ENCODE measurements at regions not wholly inside any gene's neighbourhood (a gene's known extent, or its start where the extent isn't known, plus 50 kb on each side); places are given as distances from the start of the nearest gene placed in this dataset.
"Not testable (repeated sequence)": the region's sequence is repeated elsewhere in the genome, so short reads cannot be mapped to it uniquely, and the experiment has no call there.

DNA sequence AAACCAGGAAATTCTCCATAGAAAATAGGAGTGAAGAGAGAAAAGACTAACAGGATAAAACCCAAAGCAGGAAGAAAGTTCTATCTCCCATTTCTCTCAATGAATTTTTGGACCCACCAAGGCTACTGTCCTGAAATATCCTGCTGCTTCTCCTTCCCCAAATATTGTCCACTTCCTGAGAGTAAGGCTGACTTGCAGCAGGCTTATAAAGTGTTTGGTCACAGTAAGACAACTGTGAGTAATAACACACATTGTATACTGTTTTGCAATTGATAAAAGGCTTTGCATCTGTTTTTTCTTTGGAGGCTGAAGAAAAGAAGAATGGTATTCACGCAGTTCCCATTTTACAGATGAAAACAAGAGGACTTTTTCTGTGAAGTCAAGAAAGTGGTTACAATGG lies 52.8 kb downstream of the FOXD4L6 start:
- not testable (repeated sequence) for H3K9ac ChIP-seq; H4K20me1 ChIP-seq (ENCODE audit: insufficient read depth); H3K4me2 ChIP-seq; H3K79me2 ChIP-seq (ENCODE audit: insufficient read depth, low read depth); H3K27me3 ChIP-seq (ENCODE audit: insufficient read depth, low read depth); H3K4me1 ChIP-seq (ENCODE audit: low read depth, poor library complexity, severe bottlenecking); H3K4me3 ChIP-seq (IDR thresholded peaks at IDR 0.05; ENCODE audit: insufficient read depth, low read depth, low read length); H3K36me3 ChIP-seq (ENCODE audit: insufficient read depth); H2AFZ ChIP-seq (ENCODE audit: low read depth); H3K27ac ChIP-seq

DNA sequence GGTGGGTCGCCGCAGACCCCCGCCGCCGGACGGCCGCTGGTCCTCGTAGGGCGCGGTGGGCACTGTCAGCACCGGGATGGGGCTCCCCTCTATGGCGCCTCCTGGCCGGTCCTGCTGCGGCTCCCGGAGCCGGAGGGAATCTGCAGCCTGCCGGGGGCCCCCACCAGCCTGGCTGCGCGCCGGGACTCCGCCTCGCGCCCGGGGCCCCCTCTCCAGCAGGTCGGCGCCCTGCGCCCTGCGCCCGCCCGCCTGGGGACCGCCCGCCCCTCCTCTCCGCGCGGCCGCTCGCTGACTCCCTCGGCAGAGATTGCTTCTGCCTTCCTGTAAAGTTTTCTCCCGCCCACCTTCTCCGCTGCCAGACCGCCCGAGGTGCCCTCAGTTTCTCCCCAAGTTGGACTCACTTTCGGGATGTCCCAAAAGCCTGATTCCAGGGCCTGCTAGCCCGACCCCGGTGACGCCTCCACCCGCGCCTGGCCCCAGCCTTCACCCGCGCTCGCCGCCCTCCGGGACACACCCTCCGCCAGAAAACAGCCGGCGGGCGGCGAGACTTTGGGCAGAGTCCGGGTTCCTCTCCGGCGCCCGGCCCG lies 54.0 kb downstream of the FOXD4L6 start:
- H3K4me1 ChIP-seq (ENCODE audit: low read depth, poor library complexity, severe bottlenecking); H3K27ac ChIP-seq; H3K4me3 ChIP-seq (IDR thresholded peaks at IDR 0.05; ENCODE audit: insufficient read depth, low read depth, low read length); H3K79me2 ChIP-seq (ENCODE audit: insufficient read depth, low read depth); H4K20me1 ChIP-seq (ENCODE audit: insufficient read depth); H3K27me3 ChIP-seq (ENCODE audit: insufficient read depth, low read depth); H3K4me2 ChIP-seq; H3K36me3 ChIP-seq (ENCODE audit: insufficient read depth); H3K9ac ChIP-seq: not testable (repeated sequence)
- peak overlapping the region; percentile 76 for H2AFZ ChIP-seq (ENCODE audit: low read depth)

GRCh38 chr9:41073471-41074243 lies 54.8 kb downstream of the FOXD4L6 start:
- H4K20me1 ChIP-seq (ENCODE audit: insufficient read depth); H3K4me1 ChIP-seq (ENCODE audit: low read depth, poor library complexity, severe bottlenecking); H3K27me3 ChIP-seq (ENCODE audit: insufficient read depth, low read depth); H3K4me2 ChIP-seq; H3K27ac ChIP-seq; H2AFZ ChIP-seq (ENCODE audit: low read depth); H3K9ac ChIP-seq; H3K36me3 ChIP-seq (ENCODE audit: insufficient read depth); H3K4me3 ChIP-seq (IDR thresholded peaks at IDR 0.05; ENCODE audit: insufficient read depth, low read depth, low read length); H3K79me2 ChIP-seq (ENCODE audit: insufficient read depth, low read depth): not testable (repeated sequence)

DNA sequence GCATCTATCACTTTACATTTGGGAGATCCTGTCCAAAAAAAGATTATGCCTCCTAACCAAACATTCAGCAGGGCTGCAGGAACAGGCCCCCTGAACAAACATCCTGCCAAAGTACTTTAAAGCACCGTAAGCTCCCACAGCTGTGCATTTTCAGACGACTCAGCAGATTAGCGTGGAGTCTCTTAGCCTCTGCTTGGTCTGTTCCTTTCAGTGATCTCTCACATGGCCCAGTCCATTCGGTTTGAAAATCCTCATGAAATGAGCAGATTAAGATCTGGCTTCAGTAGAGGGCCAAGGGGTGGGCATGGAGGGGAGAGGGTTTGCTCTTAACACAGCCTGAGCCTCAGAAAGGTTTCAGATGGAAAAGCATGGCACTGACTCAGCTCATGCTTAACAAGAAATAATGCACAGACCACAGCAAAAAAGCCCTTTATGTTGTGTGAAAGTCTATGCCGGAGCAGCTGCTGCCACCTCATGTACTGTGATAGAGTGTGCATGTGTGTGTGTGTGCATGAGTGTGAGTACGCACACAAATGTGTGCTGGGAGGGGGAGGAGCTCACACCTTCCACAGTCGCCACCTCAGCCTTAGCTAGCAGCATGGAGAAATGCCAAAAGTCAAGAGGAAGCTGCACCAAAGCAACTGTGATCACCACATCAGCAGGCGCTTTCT lies 64.2 kb downstream of the FOXD4L6 start:
- H3K9ac ChIP-seq; H3K4me3 ChIP-seq (IDR thresholded peaks at IDR 0.05; ENCODE audit: insufficient read depth, low read depth, low read length); H3K4me1 ChIP-seq (ENCODE audit: low read depth, poor library complexity, severe bottlenecking); H3K36me3 ChIP-seq (ENCODE audit: insufficient read depth); H4K20me1 ChIP-seq (ENCODE audit: insufficient read depth); H3K79me2 ChIP-seq (ENCODE audit: insufficient read depth, low read depth); H3K27ac ChIP-seq; H3K27me3 ChIP-seq (ENCODE audit: insufficient read depth, low read depth); H3K4me2 ChIP-seq; H2AFZ ChIP-seq (ENCODE audit: low read depth): not testable (repeated sequence)

DNA sequence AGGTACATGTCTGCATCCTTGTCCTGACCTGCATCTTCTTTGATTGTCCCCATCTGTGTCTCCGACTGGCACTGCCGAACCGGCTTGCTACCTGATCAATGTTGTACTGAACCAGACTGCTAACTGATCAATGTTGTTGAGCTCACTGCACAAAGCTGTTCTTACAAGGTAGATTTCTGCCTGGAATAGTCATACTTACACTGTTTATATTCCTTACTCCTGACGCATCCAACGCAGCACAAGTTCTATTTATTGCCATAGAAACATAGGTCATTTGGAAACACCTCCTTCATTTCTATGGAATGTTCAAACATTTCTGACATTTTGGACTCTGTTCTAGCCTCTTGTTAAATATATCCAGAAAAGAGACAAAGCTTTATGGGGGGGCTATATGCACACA lies 65.2 kb downstream of the FOXD4L6 start:
- H3K9ac ChIP-seq; H4K20me1 ChIP-seq (ENCODE audit: insufficient read depth); H3K27ac ChIP-seq; H3K27me3 ChIP-seq (ENCODE audit: insufficient read depth, low read depth); H3K79me2 ChIP-seq (ENCODE audit: insufficient read depth, low read depth); H2AFZ ChIP-seq (ENCODE audit: low read depth); H3K4me3 ChIP-seq (IDR thresholded peaks at IDR 0.05; ENCODE audit: insufficient read depth, low read depth, low read length); H3K36me3 ChIP-seq (ENCODE audit: insufficient read depth); H3K4me2 ChIP-seq; H3K4me1 ChIP-seq (ENCODE audit: low read depth, poor library complexity, severe bottlenecking): not testable (repeated sequence)

GRCh38 chr9:41059603-41060002 lies 68.9 kb downstream of the FOXD4L6 start:
- H3K36me3 ChIP-seq (ENCODE audit: insufficient read depth); H4K20me1 ChIP-seq (ENCODE audit: insufficient read depth): not testable (repeated sequence)

DNA sequence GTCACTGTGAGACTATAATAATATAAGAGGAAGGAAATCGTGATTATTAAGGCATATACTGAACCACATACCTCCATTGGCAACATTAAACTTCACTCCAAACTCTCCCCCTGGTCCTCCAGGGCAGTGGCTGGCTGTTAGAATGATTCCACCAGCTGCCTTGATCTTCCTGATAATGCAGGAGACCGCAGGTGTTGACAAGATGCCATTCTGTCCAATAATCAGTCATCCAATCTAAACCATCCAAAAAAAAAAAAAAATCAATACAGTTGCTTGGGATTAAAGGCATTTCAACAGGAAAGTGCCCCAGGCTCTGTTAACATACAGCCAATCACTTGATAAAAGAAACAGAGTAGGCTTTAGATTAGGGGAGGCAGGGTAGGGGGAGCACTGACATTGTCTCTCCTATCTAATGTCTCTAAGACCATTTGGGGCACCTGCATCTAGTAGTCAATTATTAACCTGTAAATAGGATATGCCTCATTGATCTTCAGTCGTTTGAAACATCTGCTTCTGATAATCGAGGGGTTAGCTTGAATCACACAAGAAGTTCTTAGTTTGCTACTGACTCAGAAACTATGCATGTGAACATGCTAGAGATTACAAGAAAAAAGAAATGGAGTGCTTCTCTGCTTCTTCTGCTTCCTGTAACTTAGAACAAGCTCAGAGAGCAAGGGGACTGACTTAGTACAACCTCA lies 74.7 kb downstream of the FOXD4L6 start:
- H3K4me1 ChIP-seq (ENCODE audit: low read depth, poor library complexity, severe bottlenecking); H2AFZ ChIP-seq (ENCODE audit: low read depth); H3K9ac ChIP-seq; H3K27ac ChIP-seq; H3K4me2 ChIP-seq; H3K27me3 ChIP-seq (ENCODE audit: insufficient read depth, low read depth); H3K4me3 ChIP-seq (IDR thresholded peaks at IDR 0.05; ENCODE audit: insufficient read depth, low read depth, low read length); H4K20me1 ChIP-seq (ENCODE audit: insufficient read depth); H3K36me3 ChIP-seq (ENCODE audit: insufficient read depth); H3K79me2 ChIP-seq (ENCODE audit: insufficient read depth, low read depth): not testable (repeated sequence)

More at GRCh38 chr9:41059603-41060002, 68.9 kb downstream of the FOXD4L6 start:
- not testable (repeated sequence) for H3K4me2 ChIP-seq; H3K79me2 ChIP-seq (ENCODE audit: insufficient read depth, low read depth); H3K27me3 ChIP-seq (ENCODE audit: insufficient read depth, low read depth); H3K27ac ChIP-seq; H3K9ac ChIP-seq; H3K4me1 ChIP-seq (ENCODE audit: low read depth, poor library complexity, severe bottlenecking); H2AFZ ChIP-seq (ENCODE audit: low read depth); H3K4me3 ChIP-seq (IDR thresholded peaks at IDR 0.05; ENCODE audit: insufficient read depth, low read depth, low read length)

- H3K4me3 ChIP-seq (IDR thresholded peaks at IDR 0.05; ENCODE audit: insufficient read depth, low read depth, low read length); H3K4me2 ChIP-seq; H3K79me2 ChIP-seq (ENCODE audit: insufficient read depth, low read depth); H3K4me1 ChIP-seq (ENCODE audit: low read depth, poor library complexity, severe bottlenecking); H3K27ac ChIP-seq; H3K9ac ChIP-seq; H3K27me3 ChIP-seq (ENCODE audit: insufficient read depth, low read depth); H2AFZ ChIP-seq (ENCODE audit: low read depth); H4K20me1 ChIP-seq (ENCODE audit: insufficient read depth); H3K36me3 ChIP-seq (ENCODE audit: insufficient read depth): not testable (repeated sequence)
These were observed 79.8 kb downstream of the FOXD4L6 start for GRCh38 chr9:41048672-41049071.

DNA sequence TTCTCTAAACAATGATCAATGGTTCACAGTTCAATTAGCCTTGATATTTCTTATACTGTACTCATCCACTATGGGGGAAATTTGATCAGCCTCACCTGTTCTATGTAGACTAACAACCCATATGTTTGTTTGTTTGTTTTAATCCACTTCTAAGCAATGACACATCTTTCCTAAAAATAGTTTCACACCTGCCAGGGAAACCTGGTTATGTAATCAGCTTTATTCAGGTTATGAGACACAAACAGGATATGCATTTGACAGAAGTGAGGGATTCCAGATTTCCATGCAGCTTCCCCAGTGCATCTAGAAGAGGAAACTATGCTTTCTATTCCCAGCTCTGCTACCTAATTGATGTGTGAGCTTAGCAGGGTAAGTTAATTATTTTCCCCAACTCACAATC lies 80.7 kb downstream of the FOXD4L6 start:
- not testable (repeated sequence) for H3K27ac ChIP-seq; H3K79me2 ChIP-seq (ENCODE audit: insufficient read depth, low read depth); H3K9ac ChIP-seq; H3K27me3 ChIP-seq (ENCODE audit: insufficient read depth, low read depth); H3K4me2 ChIP-seq; H3K4me1 ChIP-seq (ENCODE audit: low read depth, poor library complexity, severe bottlenecking); H3K4me3 ChIP-seq (IDR thresholded peaks at IDR 0.05; ENCODE audit: insufficient read depth, low read depth, low read length); H4K20me1 ChIP-seq (ENCODE audit: insufficient read depth); H3K36me3 ChIP-seq (ENCODE audit: insufficient read depth); H2AFZ ChIP-seq (ENCODE audit: low read depth)

DNA sequence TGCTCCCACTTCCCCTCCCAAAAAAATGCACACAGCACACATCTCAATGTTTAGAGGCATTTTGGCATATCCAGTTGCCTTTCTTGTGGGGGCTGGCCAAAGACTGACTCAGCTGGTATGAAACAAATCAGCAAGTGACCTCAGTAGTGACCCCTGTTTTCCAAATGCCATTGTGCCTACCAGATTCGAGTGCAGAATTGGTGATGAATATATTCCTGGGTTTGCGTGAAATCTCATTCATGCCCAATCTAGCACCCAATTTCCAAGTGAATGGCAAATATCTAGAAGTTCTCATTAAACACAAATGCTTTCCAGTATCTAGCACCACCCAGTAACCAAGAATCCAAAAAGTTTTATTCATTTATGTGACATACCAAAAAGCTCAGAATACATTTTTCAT lies 83.6 kb downstream of the FOXD4L6 start:
- not testable (repeated sequence) for H3K79me2 ChIP-seq (ENCODE audit: insufficient read depth, low read depth); H3K4me1 ChIP-seq (ENCODE audit: low read depth, poor library complexity, severe bottlenecking); H3K9ac ChIP-seq; H3K27me3 ChIP-seq (ENCODE audit: insufficient read depth, low read depth); H2AFZ ChIP-seq (ENCODE audit: low read depth); H3K4me3 ChIP-seq (IDR thresholded peaks at IDR 0.05; ENCODE audit: insufficient read depth, low read depth, low read length); H4K20me1 ChIP-seq (ENCODE audit: insufficient read depth); H3K4me2 ChIP-seq; H3K27ac ChIP-seq; H3K36me3 ChIP-seq (ENCODE audit: insufficient read depth)

Data from KMS-11 (cell line).